HG03354 (cell line): ENCODE measurements at regions not wholly inside any gene's neighbourhood (a gene's known extent, or its start where the extent isn't known, plus 50 kb on each side); places are given as distances from the start of the nearest gene placed in this dataset.
"Not testable (repeated sequence)": the region's sequence is repeated elsewhere in the genome, so short reads cannot be mapped to it uniquely, and the experiment has no call there.

Source experiments
- ATAC-seq: cut with Tn5 transposase; IDR thresholded peaks from one replicate; pipeline ENCODE4 v1.9.1; 2021; ENCODE audit warnings: mild to moderate bottlenecking; ENCODE audit not compliant: unreplicated experiment, poor library complexity, severe bottlenecking

GRCh38 chr13:54511366-54511765 is 1482.8 kb downstream of the OLFM4 start:
- ATAC-seq = no peak

- no peak for ATAC-seq
Observed at GRCh38 chr13:54513254-54513653, 1484.6 kb downstream of the OLFM4 start.

GRCh38 chr13:54536112-54536511 is 1507.5 kb downstream of the OLFM4 start:
- no peak for ATAC-seq

- ATAC-seq = no peak
Observed at GRCh38 chr13:54563286-54563685, 1534.7 kb downstream of the OLFM4 start.

GRCh38 chr13:54572037-54572436 is 1543.4 kb downstream of the OLFM4 start:
- not testable (repeated sequence) for ATAC-seq

GRCh38 chr13:54573186-54573585 is 1544.6 kb downstream of the OLFM4 start:
- ATAC-seq = no peak

- ATAC-seq = no peak
Observed at GRCh38 chr13:54574791-54575190, 1546.2 kb downstream of the OLFM4 start.

GRCh38 chr13:54591540-54591939 is 1562.9 kb downstream of the OLFM4 start:
- no peak for ATAC-seq

- no peak for ATAC-seq
Observed at GRCh38 chr13:54592201-54592600, 1563.6 kb downstream of the OLFM4 start.

GRCh38 chr13:54593504-54593903 is 1564.9 kb downstream of the OLFM4 start:
- no peak for ATAC-seq

- ATAC-seq = no peak
Observed at GRCh38 chr13:54597540-54598088, 1569.0 kb downstream of the OLFM4 start.

GRCh38 chr13:54599413-54599812 is 1570.8 kb downstream of the OLFM4 start:
- no peak for ATAC-seq

- ATAC-seq = no peak
Observed at GRCh38 chr13:54606944-54607343, 1578.3 kb downstream of the OLFM4 start.

GRCh38 chr13:54607421-54607820 is 1578.8 kb downstream of the OLFM4 start:
- no peak for ATAC-seq

- ATAC-seq = no peak
Observed at GRCh38 chr13:54611390-54611789, 1582.8 kb downstream of the OLFM4 start.

GRCh38 chr13:54614726-54615125 is 1586.1 kb downstream of the OLFM4 start:
- ATAC-seq = no peak

GRCh38 chr13:54626504-54626903 is 1597.9 kb downstream of the OLFM4 start:
- not testable (repeated sequence) for ATAC-seq

GRCh38 chr13:54627646-54628372 is 1599.2 kb downstream of the OLFM4 start:
- no peak for ATAC-seq

- no peak for ATAC-seq
Observed at GRCh38 chr13:54628383-54628782, 1599.8 kb downstream of the OLFM4 start.

GRCh38 chr13:54633456-54633855 is 1604.8 kb downstream of the OLFM4 start:
- no peak for ATAC-seq

- no peak for ATAC-seq
Observed at GRCh38 chr13:54636231-54636630, 1607.6 kb downstream of the OLFM4 start.

GRCh38 chr13:54637366-54637765 is 1608.8 kb downstream of the OLFM4 start:
- ATAC-seq = no peak
